Neural progenitor cell (in vitro differentiated cells): ENCODE measurements at regions not wholly inside any gene's neighbourhood (a gene's known extent, or its start where the extent isn't known, plus 50 kb on each side); places are given as distances from the start of the nearest gene placed in this dataset.

Source experiments
- DNase-seq: peaks from one replicate; pipeline ENCODE4 v3.0.0-alpha.2; 2016; ENCODE audit warnings: low spot score
- H2AFZ ChIP-seq: fragments of 200-600 bp; sonication (generic); replicated peaks from 2 replicates; pipeline ENCODE4 v1.6.1; 2016; ENCODE audit warnings: antibody characterized with exemption
- H3F3A ChIP-seq: fragments of 200-600 bp; sonication (generic); 2 replicates; pipeline ENCODE4 v1.6.1; 2016; ENCODE audit warnings: antibody characterized with exemption, low read depth
- H3K27ac ChIP-seq: fragments of 200-600 bp; sonication (generic); 2 replicates; pipeline ENCODE4 v1.5.1; 2016; ENCODE audit warnings: mild to moderate bottlenecking
- H3K27me3 ChIP-seq: fragments of 200-600 bp; sonication (generic); 2 replicates; pipeline ENCODE4 v1.6.1; 2016; ENCODE audit warnings: mild to moderate bottlenecking, moderate library complexity
- H3K36me3 ChIP-seq: fragments of 200-600 bp; sonication (generic); 2 replicates; pipeline ENCODE4 v1.5.1; 2016
- H3K4me1 ChIP-seq: fragments of 200-600 bp; sonication (generic); 2 replicates; pipeline ENCODE4 v1.6.1; 2016; ENCODE audit warnings: mixed run types
- H3K4me2 ChIP-seq: fragments of 200-600 bp; sonication (generic); 2 replicates; pipeline ENCODE4 v1.6.1; 2016
- H3K4me3 ChIP-seq: fragments of 200-600 bp; sonication (generic); 2 replicates; pipeline ENCODE4 v1.5.1; 2016
- H3K79me2 ChIP-seq: fragments of 200-600 bp; sonication (generic); 2 replicates; pipeline ENCODE4 v1.6.1; 2016; ENCODE audit warnings: low read depth
- H3K9ac ChIP-seq: fragments of 200-600 bp; sonication (generic); 2 replicates; pipeline ENCODE4 v1.6.1; 2016
- H3K9me3 ChIP-seq: fragments of 200-600 bp; sonication (generic); 2 replicates; pipeline ENCODE4 v1.5.1; 2016; ENCODE audit warnings: low read depth
- H4K20me1 ChIP-seq: fragments of 200-600 bp; sonication (generic); 2 replicates; pipeline ENCODE4 v1.6.1; 2016; ENCODE audit warnings: low read depth
- H3K27ac Mint-ChIP-seq: 3 replicates; pipeline ENCODE4 v1.8.0; 2021; ENCODE audit warnings: mixed read lengths
- H3K27me3 Mint-ChIP-seq: 2 replicates; pipeline ENCODE4 v1.8.0; 2022; ENCODE audit warnings: low read depth, mild to moderate bottlenecking, inconsistent platforms, moderate library complexity, mixed read lengths; ENCODE audit not compliant: insufficient read depth
- H3K36me3 Mint-ChIP-seq: 3 replicates; pipeline ENCODE4 v1.8.0; 2021; ENCODE audit warnings: mixed read lengths
- H3K4me1 Mint-ChIP-seq: 3 replicates; pipeline ENCODE4 v1.8.0; 2021; ENCODE audit warnings: mixed read lengths
- H3K4me3 Mint-ChIP-seq: 3 replicates; pipeline ENCODE4 v1.8.0; 2021; ENCODE audit warnings: mild to moderate bottlenecking, moderate library complexity, mixed read lengths
- H3K9me3 Mint-ChIP-seq: 3 replicates; pipeline ENCODE4 v1.8.0; 2020; ENCODE audit warnings: mixed read lengths
- EZH2 ChIP-seq: fragments of 200-600 bp; sonication (generic); IDR thresholded peaks from 2 replicates; pipeline ENCODE4 v1.6.1; 2017; ENCODE audit warnings: antibody characterized with exemption, mild to moderate bottlenecking, moderate library complexity
- EZH2phosphoT487 ChIP-seq: fragments of 200-600 bp; sonication (generic); IDR thresholded peaks from 2 replicates; pipeline ENCODE4 v1.6.1; 2017; ENCODE audit warnings: antibody characterized with exemption
- TF ChIP-seq, protein P1 (sequence below): fragments of 200-600 bp; sonication (generic); IDR thresholded peaks from 2 replicates; pipeline ENCODE4 v1.5.1; 2017; ENCODE audit warnings: antibody characterized with exemption, mild to moderate bottlenecking

DNA sequence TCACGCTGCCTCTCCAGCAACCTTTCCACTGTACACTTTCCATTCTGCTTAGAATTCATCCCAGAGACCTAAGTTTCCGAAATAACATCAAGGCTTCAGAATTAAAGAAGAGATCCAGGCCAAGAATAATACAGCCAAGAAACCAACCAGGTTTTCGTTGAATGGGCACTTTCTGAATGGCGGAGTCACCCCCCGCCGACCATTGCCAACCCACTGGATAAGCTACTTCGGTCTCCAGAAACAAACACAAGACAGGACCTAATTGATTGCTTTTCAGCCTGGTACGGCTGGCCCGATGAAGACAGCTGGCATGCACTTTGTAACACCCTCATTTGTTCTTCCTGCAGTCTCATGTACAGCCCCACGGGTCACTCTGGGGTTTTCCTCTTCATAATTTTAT is 308.1 kb upstream of the ZFHX3 start:
- H3K9me3 Mint-ChIP-seq: no peaks in the 10 kb centered on the region
- H3K4me3 ChIP-seq: no peak overlapping the region
- H3K4me3 Mint-ChIP-seq: no peak overlapping the region
- H3K27ac Mint-ChIP-seq: no peak overlapping the region
- peak overlapping the region; percentile 66 for H3K4me2 ChIP-seq
- peaks cover 12% of the 10 kb centered on the region for H3K27me3 Mint-ChIP-seq
- no peaks in the 10 kb centered on the region for H3K36me3 ChIP-seq
- no peaks in the 10 kb centered on the region for H3K79me2 ChIP-seq
- H3K4me1 ChIP-seq: peaks cover 35% of the 10 kb centered on the region
- H3K9me3 ChIP-seq: no peaks in the 10 kb centered on the region
- H3K9ac ChIP-seq: no peak overlapping the region
- peak; percentile 8 for DNase-seq
- no peaks in the 10 kb centered on the region for H3K36me3 Mint-ChIP-seq
- no peak overlapping the region for H2AFZ ChIP-seq
- H4K20me1 ChIP-seq: peaks cover 13% of the 10 kb centered on the region
- no peak overlapping the region for H3K27ac ChIP-seq
- peaks cover 36% of the 10 kb centered on the region for H3K4me1 Mint-ChIP-seq
- H3K27me3 ChIP-seq: no peaks in the 10 kb centered on the region
- TF ChIP-seq, protein P1, sequence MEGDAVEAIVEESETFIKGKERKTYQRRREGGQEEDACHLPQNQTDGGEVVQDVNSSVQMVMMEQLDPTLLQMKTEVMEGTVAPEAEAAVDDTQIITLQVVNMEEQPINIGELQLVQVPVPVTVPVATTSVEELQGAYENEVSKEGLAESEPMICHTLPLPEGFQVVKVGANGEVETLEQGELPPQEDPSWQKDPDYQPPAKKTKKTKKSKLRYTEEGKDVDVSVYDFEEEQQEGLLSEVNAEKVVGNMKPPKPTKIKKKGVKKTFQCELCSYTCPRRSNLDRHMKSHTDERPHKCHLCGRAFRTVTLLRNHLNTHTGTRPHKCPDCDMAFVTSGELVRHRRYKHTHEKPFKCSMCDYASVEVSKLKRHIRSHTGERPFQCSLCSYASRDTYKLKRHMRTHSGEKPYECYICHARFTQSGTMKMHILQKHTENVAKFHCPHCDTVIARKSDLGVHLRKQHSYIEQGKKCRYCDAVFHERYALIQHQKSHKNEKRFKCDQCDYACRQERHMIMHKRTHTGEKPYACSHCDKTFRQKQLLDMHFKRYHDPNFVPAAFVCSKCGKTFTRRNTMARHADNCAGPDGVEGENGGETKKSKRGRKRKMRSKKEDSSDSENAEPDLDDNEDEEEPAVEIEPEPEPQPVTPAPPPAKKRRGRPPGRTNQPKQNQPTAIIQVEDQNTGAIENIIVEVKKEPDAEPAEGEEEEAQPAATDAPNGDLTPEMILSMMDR: no peak
- TF ChIP-seq EZH2phosphoT487: no peak
- no peak for TF ChIP-seq EZH2
- H3F3A ChIP-seq: peaks cover 22% of the 10 kb centered on the region

DNA sequence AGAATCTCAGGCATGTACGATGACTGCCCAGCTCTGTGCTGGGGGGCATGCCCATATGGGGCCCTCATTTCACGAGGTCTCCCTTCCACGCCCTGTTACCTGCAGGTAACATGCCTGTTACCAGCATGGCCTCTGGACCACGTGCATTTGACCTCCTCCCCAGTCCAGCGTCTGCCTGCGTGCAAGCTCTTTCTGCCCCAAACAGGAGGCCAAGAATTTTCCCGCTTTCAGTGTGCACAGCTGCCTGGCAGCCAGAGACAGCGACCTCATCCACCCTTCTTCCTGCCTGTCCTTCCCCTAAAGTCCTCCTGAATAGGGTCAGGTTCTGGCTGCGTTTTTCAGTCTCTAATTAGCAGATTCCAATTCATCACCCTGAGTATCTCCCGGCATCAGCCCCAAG is 306.5 kb upstream of the ZFHX3 start:
- Histone ChIP-seq H3K4me3 (no peak overlapping the region), H3F3A (peaks cover 22% of the 10 kb centered on the region), H2AFZ (no peak overlapping the region), H3K4me1 (peaks cover 35% of the 10 kb centered on the region), H3K79me2 (no peaks in the 10 kb centered on the region), H3K9me3 (no peaks in the 10 kb centered on the region), H3K36me3 (no peaks in the 10 kb centered on the region), H4K20me1 (peaks cover 13% of the 10 kb centered on the region), H3K4me2 (peak overlapping the region; percentile 66), H3K27me3 (no peaks in the 10 kb centered on the region), H3K9ac (no peak overlapping the region), H3K27ac (no peak overlapping the region)
- no peaks in the 10 kb centered on the region for H3K36me3 Mint-ChIP-seq
- no peaks in the 10 kb centered on the region for H3K9me3 Mint-ChIP-seq
- TF ChIP-seq EZH2phosphoT487: no peak
- no peak for TF ChIP-seq EZH2
- TF ChIP-seq, protein P1: no peak
- H3K4me3 Mint-ChIP-seq: no peak overlapping the region
- H3K4me1 Mint-ChIP-seq: peaks cover 39% of the 10 kb centered on the region
- peak; percentile 63 for DNase-seq
- H3K27ac Mint-ChIP-seq: peak overlapping the region; percentile 24
- H3K27me3 Mint-ChIP-seq: peaks cover 12% of the 10 kb centered on the region

- DNase-seq: peak; percentile 32
- H3K79me2 ChIP-seq: no peaks in the 10 kb centered on the region
- H3K4me1 ChIP-seq: peaks cover 28% of the 10 kb centered on the region
- no peak for TF ChIP-seq EZH2
- TF ChIP-seq EZH2phosphoT487: no peak
- peaks cover 13% of the 10 kb centered on the region for H4K20me1 ChIP-seq
- no peak overlapping the region for H2AFZ ChIP-seq
- H3K27ac ChIP-seq: no peak overlapping the region
- peaks cover 5% of the 10 kb centered on the region for H3K27me3 ChIP-seq
- Mint-ChIP-seq H3K4me1 (peaks cover 35% of the 10 kb centered on the region), H3K36me3 (no peaks in the 10 kb centered on the region), H3K4me3 (no peak overlapping the region), H3K27ac (no peak overlapping the region), H3K9me3 (no peaks in the 10 kb centered on the region), H3K27me3 (peaks cover 11% of the 10 kb centered on the region)
- H3K9me3 ChIP-seq: no peaks in the 10 kb centered on the region
- no peak overlapping the region for H3K4me2 ChIP-seq
- no peaks in the 10 kb centered on the region for H3K36me3 ChIP-seq
- no peak overlapping the region for H3K4me3 ChIP-seq
- H3K9ac ChIP-seq: no peak overlapping the region
- peaks cover 20% of the 10 kb centered on the region for H3F3A ChIP-seq
Measured at GRCh38 chr16:73350707-73351452, 303.0 kb upstream of the ZFHX3 start.
